ENCODE measurements at regions not wholly inside any gene's neighbourhood (a gene's known extent, or its start where the extent isn't known, plus 50 kb on each side); places are given as distances from the start of the nearest gene placed in this dataset.
"Not testable (repeated sequence)": the region's sequence is repeated elsewhere in the genome, so short reads cannot be mapped to it uniquely, and the experiment has no call there.

- DNase-seq (ENCODE audit: low read depth) = not testable (repeated sequence)
These were observed 60.7 kb upstream of the P2RY1 start for GRCh38 chr3:152774230-152774629.

GRCh38 chr3:152778022-152778421 lies 56.9 kb upstream of the P2RY1 start:
- DNase-seq (ENCODE audit: low read depth) = no peak

DNA sequence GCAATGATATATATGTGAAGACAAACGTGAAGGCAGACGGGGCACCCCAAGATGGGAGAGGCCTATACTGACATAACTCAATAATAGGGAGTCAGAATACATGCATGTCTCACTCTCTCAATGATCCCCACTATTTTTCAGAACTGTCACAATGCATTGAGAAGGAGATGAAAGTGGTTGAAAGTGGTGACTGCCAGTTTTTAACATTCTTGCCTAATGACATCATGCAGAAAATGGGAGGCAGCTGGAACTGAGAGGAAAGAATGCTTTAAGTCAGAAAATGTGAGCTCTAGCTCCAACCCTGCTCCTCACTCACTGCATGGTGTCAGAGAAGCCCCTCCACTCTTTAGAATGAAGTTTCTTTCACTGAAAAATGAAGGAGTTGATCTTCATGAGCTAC lies 55.3 kb upstream of the P2RY1 start:
- DNase-seq (ENCODE audit: low read depth) = peak; percentile 41

- DNase-seq (ENCODE audit: low read depth) = no peak
These were observed 54.4 kb upstream of the P2RY1 start for GRCh38 chr3:152780553-152780952.

- no peak for DNase-seq (ENCODE audit: low read depth)
These were observed 49.9 kb upstream of the P2RY1 start for GRCh38 chr3:152785051-152785450.

Measured in stromal cell of bone marrow (primary cell).